ENCODE measurements at regions not wholly inside any gene's neighbourhood (a gene's known extent, or its start where the extent isn't known, plus 50 kb on each side); places are given as distances from the start of the nearest gene placed in this dataset.

GRCh38 chr5:39947657-39948056, 522.9 kb upstream of the DAB2 start:
- H3K9me3 ChIP-seq: no peaks in the 10 kb centered on the region
- CTCF ChIA-PET: interaction anchor here (0.8 to 3.7 kb wide), 17 partner anchors 9 to 742 kb away, joined by 3 to 20 read pairs (median 4); partner anchors contain the start of gene PTGER4
- peak in 1 of 2 experiments; percentile 6 for DNase-seq (ENCODE audit: low read depth in 1 of 2, low spot score in 1 of 2)

DNA sequence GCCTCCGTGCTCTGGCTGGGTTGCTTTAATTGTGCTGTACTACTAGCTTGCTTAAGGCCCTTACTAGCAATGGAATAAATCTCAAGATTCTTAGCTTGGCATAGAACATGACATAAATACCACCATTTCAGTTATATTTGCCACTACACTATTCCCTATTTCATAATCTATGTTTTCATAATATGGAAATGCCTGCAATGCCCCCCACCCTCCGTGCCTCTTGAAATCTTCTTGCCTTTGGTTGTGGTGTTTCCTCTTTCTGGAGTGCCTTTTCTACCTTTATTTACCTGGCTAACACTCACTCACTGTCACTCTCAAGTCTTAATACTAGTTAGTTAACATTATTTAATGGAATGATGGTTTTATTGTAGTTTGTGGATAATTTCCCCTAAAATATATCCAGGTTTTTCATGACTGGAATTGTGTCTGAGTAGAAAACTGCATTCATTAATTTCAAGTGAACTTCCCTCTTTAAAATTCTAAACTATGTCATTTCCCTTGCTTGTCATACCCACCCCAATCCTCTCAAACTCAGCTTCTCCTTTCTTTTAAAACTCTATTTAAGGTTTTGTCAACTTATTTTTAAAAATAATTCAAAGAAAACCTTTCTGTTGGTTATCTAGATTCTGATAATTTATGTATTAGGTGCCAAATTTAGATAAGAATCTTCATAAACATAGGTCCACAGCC, 521.7 kb upstream of the DAB2 start:
- DNase-seq (ENCODE audit: low read depth in 1 of 2, low spot score in 1 of 2): no peak
- no peak for TF ChIP-seq HOXB13 (CRISPR knock-in tag; IDR thresholded peaks at IDR 0.05; ENCODE audit: low read depth)
- no peak for TF ChIP-seq HOXB5 (CRISPR knock-in tag; IDR thresholded peaks at IDR 0.05)
- no peak for TF ChIP-seq BHLHE40 (IDR thresholded peaks at IDR 0.05; ENCODE audit: low read depth, low read length)
- TF ChIP-seq EP300 (IDR thresholded peaks at IDR 0.05): no peak
- no peak for TF ChIP-seq RNF2 (IDR thresholded peaks at IDR 0.05; ENCODE audit: borderline replicate concordance, low read depth)
- no peak for TF ChIP-seq PHF8 (IDR thresholded peaks at IDR 0.05; ENCODE audit: borderline replicate concordance, low read depth)
- no peak for TF ChIP-seq PBX3 (IDR thresholded peaks at IDR 0.05)
- CTCF ChIA-PET: interaction anchor here (1.3 to 3.7 kb wide), 2 partner anchors 232 to 412 kb away, joined by 3 to 16 read pairs; no protein-coding TSS in a partner anchor
- ATAC-seq: no peak
- Histone ChIP-seq H3K4me3 (no peak overlapping the region), H3K4me2 (no peak overlapping the region), H3K27ac (no peak overlapping the region), H3K9me3 (no peaks in the 10 kb centered on the region), H3K4me1 (no peaks in the 10 kb centered on the region)
- POLR2A ChIA-PET: no interaction called here
- FAIRE-seq: no peak
- 57% methylated on average over 2 of the region's 2 CpGs for WGBS (ENCODE audit: missing lambda C conversion rate)

More at GRCh38 chr5:39947657-39948056, 522.9 kb upstream of the DAB2 start:
- no peaks in the 10 kb centered on the region for H3K4me1 ChIP-seq
- POLR2A ChIA-PET: no interaction called here
- 57% methylated on average over 1 of the region's 1 CpG for WGBS (ENCODE audit: missing lambda C conversion rate)
- no peak overlapping the region for H3K4me2 ChIP-seq
- TF ChIP-seq CTCF (IDR thresholded peaks at IDR 0.05) (no peak), GATA3 (IDR thresholded peaks at IDR 0.05; ENCODE audit: borderline replicate concordance) (no peak), RAD21 (conservative IDR thresholded peaks at IDR 0.05 in 1 of 2, IDR thresholded peaks at IDR 0.05 in 1 of 2) (no peak), NFE2L2 (conservative IDR thresholded peaks at IDR 0.05; ENCODE audit: low read length) (no peak), FOSL2 (IDR thresholded peaks at IDR 0.05) (no peak), FOSL2 (CRISPR knock-in tag; IDR thresholded peaks at IDR 0.05) (no peak)
- peak; percentile 23 for FAIRE-seq
- ATAC-seq: no peak
- H3K4me3 ChIP-seq: no peak overlapping the region
- no peak overlapping the region for H3K27ac ChIP-seq

DNA sequence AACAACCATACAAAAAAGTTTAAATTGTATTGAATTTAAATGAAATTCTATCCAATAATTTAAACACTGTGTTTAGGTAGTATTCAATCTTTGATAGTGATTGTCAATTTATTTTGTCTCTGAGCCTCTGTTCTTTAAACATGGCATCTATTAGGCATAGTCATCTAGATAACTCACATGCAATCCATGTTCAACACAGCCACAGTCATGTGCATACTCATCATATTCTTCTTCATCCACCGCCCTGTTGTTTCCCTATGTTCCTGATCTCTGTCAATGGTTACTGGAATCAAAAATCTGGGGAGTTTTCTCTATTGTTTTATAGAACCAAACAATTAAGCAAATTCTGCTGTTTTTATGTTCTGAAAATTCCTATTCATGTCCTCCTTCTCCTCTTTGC, 521.1 kb upstream of the DAB2 start:
- Histone ChIP-seq H3K4me1 (no peaks in the 10 kb centered on the region), H3K4me3 (no peak overlapping the region), H3K9me3 (no peaks in the 10 kb centered on the region), H3K27ac (no peak overlapping the region), H3K4me2 (no peak overlapping the region)
- CTCF ChIA-PET: interaction anchor here (3.7 kb wide), 1 partner anchor 232 kb away, joined by 16 read pairs; no protein-coding TSS in a partner anchor
- ATAC-seq (no peak), FAIRE-seq (no peak), DNase-seq (ENCODE audit: low read depth in 1 of 2, low spot score in 1 of 2) (no peak)
- 93% methylated on average over 1 of the region's 1 CpG for WGBS (ENCODE audit: missing lambda C conversion rate)
- POLR2A ChIA-PET: no interaction called here
- TF ChIP-seq BHLHE40 (IDR thresholded peaks at IDR 0.05; ENCODE audit: low read depth, low read length) (no peak), PHF8 (IDR thresholded peaks at IDR 0.05; ENCODE audit: borderline replicate concordance, low read depth) (no peak), POLR2A (IDR thresholded peaks at IDR 0.05; ENCODE audit: low read length) (no peak), RARB (CRISPR knock-in tag; IDR thresholded peaks at IDR 0.05) (no peak), RCOR1 (IDR thresholded peaks at IDR 0.05; ENCODE audit: low read depth, low read length) (no peak), ZSCAN20 (CRISPR knock-in tag; IDR thresholded peaks at IDR 0.05) (no peak)

DNA sequence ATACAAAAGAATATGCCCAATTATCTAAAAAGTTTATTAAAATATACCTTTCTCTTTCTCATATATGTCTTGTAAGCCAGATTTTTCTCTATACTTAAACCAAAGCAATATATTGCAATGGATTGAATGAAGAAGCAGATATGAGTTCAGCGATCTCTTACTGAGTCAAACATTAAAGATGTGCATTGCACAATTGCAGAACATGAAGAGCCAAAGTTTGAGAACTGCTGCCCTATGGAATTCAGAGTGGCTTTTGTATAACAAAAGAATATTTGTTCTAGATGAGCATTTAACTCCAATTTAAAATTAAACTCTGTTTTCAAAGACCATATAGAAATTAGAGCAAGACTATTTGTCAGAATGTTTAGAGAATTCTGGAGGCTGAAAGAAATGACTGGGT, 519.0 kb upstream of the DAB2 start:
- Histone ChIP-seq H3K27ac (no peak overlapping the region), H3K9me3 (no peaks in the 10 kb centered on the region), H3K4me3 (no peak overlapping the region), H3K4me2 (no peak overlapping the region), H3K4me1 (no peaks in the 10 kb centered on the region)
- ATAC-seq (no peak), DNase-seq (ENCODE audit: low read depth in 1 of 2, low spot score in 1 of 2) (no peak), FAIRE-seq (no peak)
- WGBS (ENCODE audit: missing lambda C conversion rate): 53% methylated on average over 1 of the region's 1 CpG
- ChIA-PET POLR2A (no interaction called here), CTCF (no interaction called here)
- TF ChIP-seq, protein P1, sequence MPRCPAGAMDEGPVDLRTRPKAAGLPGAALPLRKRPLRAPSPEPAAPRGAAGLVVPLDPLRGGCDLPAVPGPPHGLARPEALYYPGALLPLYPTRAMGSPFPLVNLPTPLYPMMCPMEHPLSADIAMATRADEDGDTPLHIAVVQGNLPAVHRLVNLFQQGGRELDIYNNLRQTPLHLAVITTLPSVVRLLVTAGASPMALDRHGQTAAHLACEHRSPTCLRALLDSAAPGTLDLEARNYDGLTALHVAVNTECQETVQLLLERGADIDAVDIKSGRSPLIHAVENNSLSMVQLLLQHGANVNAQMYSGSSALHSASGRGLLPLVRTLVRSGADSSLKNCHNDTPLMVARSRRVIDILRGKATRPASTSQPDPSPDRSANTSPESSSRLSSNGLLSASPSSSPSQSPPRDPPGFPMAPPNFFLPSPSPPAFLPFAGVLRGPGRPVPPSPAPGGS (IDR thresholded peaks at IDR 0.05): no peak
- TF ChIP-seq SREBF2 (IDR thresholded peaks at IDR 0.05) (no peak), E2F6 (IDR thresholded peaks at IDR 0.05; ENCODE audit: borderline replicate concordance, low read depth) (no peak), TFCP2L1 (CRISPR knock-in tag; IDR thresholded peaks at IDR 0.05) (no peak), RCOR1 (IDR thresholded peaks at IDR 0.05; ENCODE audit: low read depth, low read length) (no peak), RAD21 (conservative IDR thresholded peaks at IDR 0.05 in 1 of 2, IDR thresholded peaks at IDR 0.05 in 1 of 2) (no peak)
